Keratinocyte (primary cell): ENCODE measurements at regions not wholly inside any gene's neighbourhood (a gene's known extent, or its start where the extent isn't known, plus 50 kb on each side); places are given as distances from the start of the nearest gene placed in this dataset.

ENCODE experiments used
- DNase-seq: peaks from one replicate; pipeline ENCODE4 v3.0.0-alpha.2; 2011; ENCODE audit warnings: low read depth, missing footprints, low spot score
- FAIRE-seq: peaks from 2 replicates; lab custom pipeline; 2011; peaks lifted over from hg19 to GRCh38; lab: Jason Lieb, UNC
- H2AFZ ChIP-seq: 2 replicates; pipeline ENCODE4 v1.6.0; 2012; ENCODE audit warnings: low read length, control low read depth, inconsistent platforms; ENCODE audit not compliant: control insufficient read depth
- H3K27ac ChIP-seq: 2 replicates; pipeline ENCODE4 v1.5.1; 2011; ENCODE audit warnings: low read length; ENCODE audit not compliant: control insufficient read depth, insufficient read depth
- H3K27me3 ChIP-seq: 3 replicates; pipeline ENCODE4 v1.6.0; 2011; ENCODE audit warnings: low read length; ENCODE audit not compliant: control insufficient read depth, insufficient read depth; ENCODE audit errors: extremely low read depth
- H3K36me3 ChIP-seq, 2 experiments: 2 replicates in 1 of 2; 3 replicates in 1 of 2; pipeline ENCODE4 v1.5.1; 2011; ENCODE audit warnings: low read length in 2 of 2, mild to moderate bottlenecking in 1 of 2; ENCODE audit not compliant: control insufficient read depth in 2 of 2, insufficient read depth in 2 of 2; ENCODE audit errors: extremely low read depth in 1 of 2
- H3K4me1 ChIP-seq: 3 replicates; pipeline ENCODE4 v1.5.1; 2011; ENCODE audit warnings: low read length; ENCODE audit not compliant: control insufficient read depth, insufficient read depth; ENCODE audit errors: extremely low read depth
- H3K4me2 ChIP-seq: 3 replicates; pipeline ENCODE4 v1.6.0; 2011; ENCODE audit warnings: low read depth, low read length; ENCODE audit not compliant: control insufficient read depth, insufficient read depth; ENCODE audit errors: extremely low read depth
- H3K4me3 ChIP-seq, 3 experiments: fragments of 200-600 bp in 1 of 3; sonication (generic) in 1 of 3; 2 replicates in 2 of 3; 3 replicates in 1 of 3; pipeline ENCODE4 v1.5.1; 2011 to 2016; ENCODE audit warnings: low read length in 3 of 3, mild to moderate bottlenecking in 3 of 3, control low read depth in 2 of 3, inconsistent platforms in 1 of 3, low read depth in 1 of 3, mixed read lengths in 1 of 3, mixed run types in 1 of 3, moderate library complexity in 1 of 3; ENCODE audit not compliant: control insufficient read depth in 2 of 3, insufficient read depth in 2 of 3; ENCODE audit errors: extremely low read depth in 1 of 3
- H3K79me2 ChIP-seq: 2 replicates; pipeline ENCODE4 v1.6.0; 2012; ENCODE audit warnings: low read length; ENCODE audit not compliant: control insufficient read depth, insufficient read depth
- H3K9ac ChIP-seq: 3 replicates; pipeline ENCODE4 v1.6.0; 2011; ENCODE audit warnings: low read length; ENCODE audit not compliant: control insufficient read depth, insufficient read depth; ENCODE audit errors: extremely low read depth
- H3K9me1 ChIP-seq: 3 replicates; pipeline ENCODE4 v1.6.0; 2011; ENCODE audit warnings: low read length; ENCODE audit not compliant: control insufficient read depth, insufficient read depth; ENCODE audit errors: extremely low read depth
- H3K9me3 ChIP-seq: 2 replicates; pipeline ENCODE4 v1.5.1; 2012; ENCODE audit warnings: low read depth, low read length; ENCODE audit not compliant: control insufficient read depth
- H4K20me1 ChIP-seq: 3 replicates; pipeline ENCODE4 v1.6.0; 2011; ENCODE audit warnings: low read length; ENCODE audit not compliant: control insufficient read depth, insufficient read depth; ENCODE audit errors: extremely low read depth
- EZH2 ChIP-seq: IDR thresholded peaks from one replicate; pipeline ENCODE4 v1.6.1; 2012; ENCODE audit warnings: inconsistent platforms, mild to moderate bottlenecking, low read length, moderate library complexity
- dilution Hi-C: fragments of 300-500 bp; cut with MboI; formaldehyde crosslinking; loops from one replicate; pipeline ENCODE4 v1.7.0; 2020; ENCODE audit warnings: low sequenced_read_pairs; ENCODE audit not compliant: extremely low pct_ligation_motif_present
- TF ChIP-seq, protein P1 (sequence below), 3 experiments: IDR thresholded peaks in 1 of 3; conservative IDR thresholded peaks in 1 of 3; optimal IDR thresholded peaks in 1 of 3; 2 replicates in 2 of 3; 3 replicates in 1 of 3; pipeline versions ENCODE3 to v1.5.1; 2011; ENCODE audit warnings: low read length in 3 of 3, mild to moderate bottlenecking in 3 of 3, moderate library complexity in 2 of 3, control low read depth in 1 of 3, inconsistent platforms in 1 of 3; ENCODE audit not compliant: insufficient read depth in 2 of 3; ENCODE audit errors: extremely low read depth in 1 of 3

DNA sequence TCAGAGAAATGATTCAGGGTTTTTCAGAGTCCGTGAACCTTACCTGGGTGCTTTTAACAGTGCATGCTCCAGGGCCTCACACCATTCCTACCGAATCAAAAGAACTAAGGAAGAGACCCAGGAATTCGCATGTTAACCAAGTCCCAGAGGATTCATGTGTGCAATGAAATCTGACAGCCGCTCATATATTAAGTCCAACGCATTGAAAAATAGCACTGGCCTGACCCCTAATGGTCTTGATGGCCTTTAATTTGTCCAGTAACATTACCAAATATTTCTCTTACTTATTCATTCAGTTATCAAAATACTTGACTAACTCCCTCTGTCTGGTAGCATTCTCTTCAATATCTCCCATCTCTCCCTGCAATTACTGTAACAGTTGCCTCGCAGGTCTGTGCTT is 55.0 kb upstream of the MARCHF11 start:
- Histone ChIP-seq H3K36me3 (no peaks in the 10 kb centered on the region), H3K79me2 (no peaks in the 10 kb centered on the region), H3K9me3 (no peaks in the 10 kb centered on the region), H3K27ac (no peak overlapping the region), H3K27me3 (no peaks in the 10 kb centered on the region), H2AFZ (no peak overlapping the region), H3K4me2 (no peak overlapping the region), H3K4me1 (no peaks in the 10 kb centered on the region), H3K9ac (no peak overlapping the region), H4K20me1 (no peaks in the 10 kb centered on the region), H3K4me3 (no peak overlapping the region), H3K9me1 (no peaks in the 10 kb centered on the region)
- no peak for FAIRE-seq
- no peak for DNase-seq
- no peak for TF ChIP-seq EZH2
- TF ChIP-seq, protein P1, sequence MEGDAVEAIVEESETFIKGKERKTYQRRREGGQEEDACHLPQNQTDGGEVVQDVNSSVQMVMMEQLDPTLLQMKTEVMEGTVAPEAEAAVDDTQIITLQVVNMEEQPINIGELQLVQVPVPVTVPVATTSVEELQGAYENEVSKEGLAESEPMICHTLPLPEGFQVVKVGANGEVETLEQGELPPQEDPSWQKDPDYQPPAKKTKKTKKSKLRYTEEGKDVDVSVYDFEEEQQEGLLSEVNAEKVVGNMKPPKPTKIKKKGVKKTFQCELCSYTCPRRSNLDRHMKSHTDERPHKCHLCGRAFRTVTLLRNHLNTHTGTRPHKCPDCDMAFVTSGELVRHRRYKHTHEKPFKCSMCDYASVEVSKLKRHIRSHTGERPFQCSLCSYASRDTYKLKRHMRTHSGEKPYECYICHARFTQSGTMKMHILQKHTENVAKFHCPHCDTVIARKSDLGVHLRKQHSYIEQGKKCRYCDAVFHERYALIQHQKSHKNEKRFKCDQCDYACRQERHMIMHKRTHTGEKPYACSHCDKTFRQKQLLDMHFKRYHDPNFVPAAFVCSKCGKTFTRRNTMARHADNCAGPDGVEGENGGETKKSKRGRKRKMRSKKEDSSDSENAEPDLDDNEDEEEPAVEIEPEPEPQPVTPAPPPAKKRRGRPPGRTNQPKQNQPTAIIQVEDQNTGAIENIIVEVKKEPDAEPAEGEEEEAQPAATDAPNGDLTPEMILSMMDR (optimal IDR thresholded peaks at IDR 0.05 in 1 of 3, IDR thresholded peaks at IDR 0.05 in 1 of 3, conservative IDR thresholded peaks at IDR 0.05 in 1 of 3; ENCODE audit: extremely low read depth in 1 of 3, insufficient read depth in 2 of 3, low read length in 3 of 3) = no peak
- dilution Hi-C loops = no loop called here

DNA sequence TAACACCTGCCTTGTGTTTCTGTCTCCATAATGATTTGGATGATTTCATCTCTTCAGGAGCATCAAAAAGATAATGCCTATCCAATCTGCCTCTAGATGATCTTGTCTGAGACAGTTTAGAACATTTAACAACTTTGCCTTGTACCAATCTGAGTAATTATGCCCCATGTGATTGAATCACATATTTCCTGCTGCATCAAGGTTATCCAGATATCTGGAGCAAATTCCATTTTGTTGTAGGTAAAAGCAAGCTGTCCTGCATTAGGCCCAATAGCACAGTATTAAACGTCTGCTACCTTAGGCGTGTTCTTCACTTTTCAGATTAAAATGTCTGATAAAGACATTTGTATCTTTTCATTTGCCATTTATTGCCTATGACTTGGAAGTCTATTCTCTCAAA is 54.1 kb upstream of the MARCHF11 start:
- H3K4me1 ChIP-seq = no peaks in the 10 kb centered on the region
- H3K27ac ChIP-seq = no peak overlapping the region
- FAIRE-seq (no peak), DNase-seq (no peak)
- TF ChIP-seq, protein P1 (optimal IDR thresholded peaks at IDR 0.05 in 1 of 3, IDR thresholded peaks at IDR 0.05 in 1 of 3, conservative IDR thresholded peaks at IDR 0.05 in 1 of 3; ENCODE audit: extremely low read depth in 1 of 3, insufficient read depth in 2 of 3, low read length in 3 of 3) = no peak
- TF ChIP-seq EZH2 = no peak
- H3K9me1 ChIP-seq = no peaks in the 10 kb centered on the region
- H3K9me3 ChIP-seq = no peaks in the 10 kb centered on the region
- no peaks in the 10 kb centered on the region for H4K20me1 ChIP-seq
- H3K36me3 ChIP-seq = no peaks in the 10 kb centered on the region
- no peaks in the 10 kb centered on the region for H3K27me3 ChIP-seq
- H3K4me3 ChIP-seq = no peak overlapping the region
- no peak overlapping the region for H2AFZ ChIP-seq
- dilution Hi-C loops = no loop called here
- H3K79me2 ChIP-seq = no peaks in the 10 kb centered on the region
- H3K4me2 ChIP-seq = no peak overlapping the region
- no peak overlapping the region for H3K9ac ChIP-seq
